ENCODE measurements at regions not wholly inside any gene's neighbourhood (a gene's known extent, or its start where the extent isn't known, plus 50 kb on each side); places are given as distances from the start of the nearest gene placed in this dataset.

GRCh38 chr13:105959876-105960275 is 575.6 kb downstream of the EFNB2 start:
- TF ChIP-seq CTCF (IDR thresholded peaks at IDR 0.05) (no peak), POLR2A (IDR thresholded peaks at IDR 0.05) (no peak)

Measured in vagina (tissue), 2 donors.